GM23338 (cell line): ENCODE measurements at regions not wholly inside any gene's neighbourhood (a gene's known extent, or its start where the extent isn't known, plus 50 kb on each side); places are given as distances from the start of the nearest gene placed in this dataset.

Experiments used
- ATAC-seq: fragments of 200-7000 bp; cut with Tn5 transposase; 3 replicates; pipeline ENCODE4 v1.9.1; 2020
- DNase-seq: peaks from one replicate; pipeline ENCODE4 v3.0.0-alpha.2; 2015; ENCODE audit warnings: low spot score
- H2AFZ ChIP-seq: fragments of 200-600 bp; sonication (generic); 2 replicates; pipeline ENCODE4 v1.8.0; 2016; ENCODE audit warnings: antibody characterized with exemption, mild to moderate bottlenecking, moderate library complexity
- H3F3A ChIP-seq: fragments of 200-600 bp; sonication (generic); replicated peaks from 2 replicates; pipeline ENCODE4 v1.8.0; 2017; ENCODE audit warnings: antibody characterized with exemption, mixed run types, low read depth
- H3K27ac ChIP-seq: fragments of 200-600 bp; sonication (generic); 2 replicates; pipeline ENCODE4 v1.6.1; 2016; ENCODE audit warnings: low read depth
- H3K27me3 ChIP-seq: fragments of 200-600 bp; sonication (generic); 2 replicates; pipeline ENCODE4 v1.8.0; 2016; ENCODE audit warnings: mild to moderate bottlenecking, mixed run types, moderate library complexity; ENCODE audit not compliant: insufficient read depth
- H3K36me3 ChIP-seq: fragments of 200-600 bp; sonication (generic); 2 replicates; pipeline ENCODE4 v1.8.0; 2016; ENCODE audit warnings: mild to moderate bottlenecking; ENCODE audit not compliant: insufficient read depth
- H3K4me1 ChIP-seq: fragments of 200-600 bp; sonication (generic); 2 replicates; pipeline ENCODE4 v1.8.0; 2016; ENCODE audit warnings: mild to moderate bottlenecking, moderate library complexity; ENCODE audit not compliant: insufficient read depth
- H3K4me2 ChIP-seq: fragments of 200-600 bp; sonication (generic); 2 replicates; pipeline ENCODE4 v1.7.1; 2017; ENCODE audit warnings: mixed run types
- H3K4me3 ChIP-seq: fragments of 200-600 bp; sonication (generic); 2 replicates; pipeline ENCODE4 v1.6.1; 2016; ENCODE audit warnings: mixed run types
- H3K79me2 ChIP-seq: fragments of 200-600 bp; sonication (generic); replicated peaks from 2 replicates; pipeline ENCODE4 v1.8.0; 2017; ENCODE audit warnings: mild to moderate bottlenecking; ENCODE audit not compliant: insufficient read depth
- H3K9me2 ChIP-seq: fragments of 200-600 bp; sonication (generic); 2 replicates; pipeline ENCODE4 v1.8.0; 2017; ENCODE audit not compliant: insufficient read depth
- H4K20me1 ChIP-seq: fragments of 200-600 bp; sonication (generic); replicated peaks from 2 replicates; pipeline ENCODE4 v1.8.0; 2017; ENCODE audit warnings: mild to moderate bottlenecking; ENCODE audit not compliant: insufficient read depth
- H3K27ac Mint-ChIP-seq: 2 replicates; pipeline ENCODE4 v1.8.0; 2020; ENCODE audit warnings: inconsistent platforms, mild to moderate bottlenecking, moderate library complexity, mixed read lengths
- H3K27me3 Mint-ChIP-seq: 3 replicates; pipeline ENCODE4 v1.8.0; 2022; ENCODE audit warnings: low read depth, mild to moderate bottlenecking, moderate library complexity, mixed read lengths, inconsistent platforms; ENCODE audit not compliant: insufficient read depth, poor library complexity
- H3K36me3 Mint-ChIP-seq: 3 replicates; pipeline ENCODE4 v1.8.0; 2021; ENCODE audit warnings: low read depth, mild to moderate bottlenecking, inconsistent platforms, moderate library complexity, mixed read lengths
- H3K4me1 Mint-ChIP-seq: 3 replicates; pipeline ENCODE4 v1.8.0; 2020; ENCODE audit warnings: mild to moderate bottlenecking, inconsistent platforms, mixed read lengths
- H3K4me3 Mint-ChIP-seq: 3 replicates; pipeline ENCODE4 v1.8.0; 2021; ENCODE audit warnings: moderate library complexity, mild to moderate bottlenecking, inconsistent platforms, mixed read lengths
- H3K9me3 Mint-ChIP-seq: 3 replicates; pipeline ENCODE4 v1.8.0; 2020; ENCODE audit warnings: moderate library complexity, mild to moderate bottlenecking, inconsistent platforms, mixed read lengths
- CREB1 ChIP-seq: fragments of 250-450 bp; sonication (Bioruptor Pico); IDR thresholded peaks from 2 replicates; pipeline ENCODE4 v1.5.0; 2020; ENCODE audit warnings: low read depth, mild to moderate bottlenecking, moderate library complexity
- CTCF ChIP-seq, 2 experiments: fragments of 200-600 bp in 1 of 2; sonication (generic) in 1 of 2; conservative IDR thresholded peaks; 2 replicates each; pipeline versions ENCODE4 v1.5.1 to v1.6.1; 2016 to 2017; ENCODE audit warnings: antibody characterized with exemption in 2 of 2, low read depth in 2 of 2, mild to moderate bottlenecking in 2 of 2, moderate library complexity in 1 of 2
- ETS1 ChIP-seq: IDR thresholded peaks from 2 replicates; pipeline ENCODE4 v1.6.1; 2016; ENCODE audit warnings: antibody characterized with exemption
- EZH2 ChIP-seq: fragments of 200-600 bp; sonication (generic); IDR thresholded peaks from one replicate; pipeline ENCODE4 v1.8.0; 2017; ENCODE audit warnings: antibody characterized with exemption, mild to moderate bottlenecking, low read depth; ENCODE audit not compliant: unreplicated experiment
- EZH2phosphoT487 ChIP-seq: fragments of 200-600 bp; sonication (generic); IDR thresholded peaks from one replicate; pipeline ENCODE4 v1.8.1; 2018; ENCODE audit warnings: antibody characterized with exemption; ENCODE audit not compliant: unreplicated experiment
- JUNB ChIP-seq: IDR thresholded peaks from one replicate; pipeline ENCODE4 v1.6.1; 2016; ENCODE audit warnings: antibody characterized with exemption; ENCODE audit not compliant: unreplicated experiment
- NANOG ChIP-seq: IDR thresholded peaks from 2 replicates; pipeline ENCODE4 v1.6.1; 2016; ENCODE audit warnings: antibody characterized with exemption, borderline replicate concordance
- POLR2AphosphoS5 ChIP-seq: IDR thresholded peaks from 2 replicates; pipeline ENCODE4 v1.6.1; 2016; ENCODE audit warnings: antibody characterized with exemption, low read depth
- REST ChIP-seq: IDR thresholded peaks from one replicate; pipeline ENCODE4 v1.6.1; 2018; ENCODE audit warnings: antibody characterized with exemption; ENCODE audit not compliant: unreplicated experiment
- STAT1 ChIP-seq: IDR thresholded peaks from one replicate; pipeline ENCODE4 v1.6.1; 2016; ENCODE audit warnings: antibody characterized with exemption; ENCODE audit not compliant: unreplicated experiment
- ZNF114 ChIP-seq: fragments of 250-450 bp; sonication (Bioruptor Pico); IDR thresholded peaks from 2 replicates; pipeline ENCODE4 v1.5.0; 2020; ENCODE audit warnings: mild to moderate bottlenecking, moderate library complexity
- ZNF331 ChIP-seq: fragments of 250-450 bp; sonication (Bioruptor Pico); IDR thresholded peaks from 2 replicates; pipeline ENCODE4 v1.5.0; 2020; ENCODE audit warnings: low read depth, mild to moderate bottlenecking, moderate library complexity
- ZNF462 ChIP-seq: fragments of 250-450 bp; sonication (Bioruptor Pico); IDR thresholded peaks from 2 replicates; pipeline ENCODE4 v1.5.0; 2020; ENCODE audit warnings: mild to moderate bottlenecking, moderate library complexity

GRCh38 chr2:163351143-163351542, 384.7 kb downstream of the FIGN start:
- Histone ChIP-seq H3K4me1 (peaks cover 39% of the 10 kb centered on the region), H2AFZ (no peak overlapping the region), H3K4me2 (peak overlapping the region; percentile 42; the same call in 1 of the 2 replicates), H3F3A (no peaks in the 10 kb centered on the region), H3K79me2 (no peaks in the 10 kb centered on the region), H3K36me3 (no peaks in the 10 kb centered on the region), H3K27ac (no peak overlapping the region), H4K20me1 (no peaks in the 10 kb centered on the region), H3K27me3 (no peaks in the 10 kb centered on the region), H3K4me3 (no peak overlapping the region), H3K9me2 (peaks cover 6% of the 10 kb centered on the region; the same call in 1 of the 2 replicates)
- peak; percentile 13 for DNase-seq
- ATAC-seq, result no peak
- Mint-ChIP-seq H3K9me3 (no peaks in the 10 kb centered on the region), H3K4me1 (peaks cover 49% of the 10 kb centered on the region), H3K4me3 (no peak overlapping the region), H3K27ac (no peak overlapping the region), H3K36me3 (no peaks in the 10 kb centered on the region), H3K27me3 (peaks cover 6% of the 10 kb centered on the region)
- TF ChIP-seq EZH2 (no peak), ZNF462 (no peak), NANOG (no peak), ETS1 (no peak), STAT1 (no peak), POLR2AphosphoS5 (no peak), REST (no peak), ZNF331 (CRISPR knock-in tag) (no peak), CTCF (conservative IDR thresholded peaks at IDR 0.05; ENCODE audit: low read depth in 2 of 2) (no peak), ZNF114 (no peak), CREB1 (CRISPR knock-in tag) (no peak), JUNB (no peak), EZH2phosphoT487 (no peak)
